ENCODE measurements at regions not wholly inside any gene's neighbourhood (a gene's known extent, or its start where the extent isn't known, plus 50 kb on each side); places are given as distances from the start of the nearest gene placed in this dataset.

DNA sequence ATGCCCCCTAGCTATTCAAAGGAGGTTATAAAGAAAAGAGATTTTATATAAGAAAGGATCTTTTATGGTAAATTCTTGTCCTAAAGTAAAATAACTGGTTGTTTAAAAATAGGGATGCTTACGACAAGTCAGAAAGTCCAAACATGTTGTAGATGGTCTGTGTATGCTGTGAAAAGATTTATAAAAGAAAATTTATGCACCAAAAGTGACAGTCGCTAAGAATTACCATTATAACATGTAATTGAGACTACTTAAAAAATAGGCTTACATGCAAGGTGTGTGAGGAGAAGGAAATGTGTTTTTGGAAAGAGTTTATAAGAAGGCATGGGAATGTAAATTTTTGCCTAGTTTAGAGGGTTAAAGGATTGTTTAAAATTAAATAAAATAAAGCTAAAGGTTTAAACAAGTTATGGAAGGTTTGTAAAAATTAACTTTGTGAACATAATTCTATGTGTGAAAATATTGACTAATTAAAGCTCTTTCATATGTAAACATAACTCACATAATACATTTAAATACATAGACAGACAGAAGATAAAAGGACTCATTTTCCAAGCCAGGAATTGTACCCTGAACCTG lies 118.5 kb downstream of the LYZL1 start:
- Histone ChIP-seq H3K9ac (ENCODE audit: low read length) (no peak overlapping the region), H3K9me3 (ENCODE audit: control insufficient read depth, low read length) (no peaks in the 10 kb centered on the region), H3K27me3 (replicated peaks; ENCODE audit: control insufficient read depth, insufficient read depth, low read length) (no peaks in the 10 kb centered on the region), H3K4me1 (ENCODE audit: control insufficient read depth, insufficient read depth, low read length) (peaks cover 21% of the 10 kb centered on the region), H3K36me3 (ENCODE audit: control insufficient read depth, insufficient read depth, low read length, severe bottlenecking) (no peaks in the 10 kb centered on the region), H3K4me3 (ENCODE audit: low read length) (no peak overlapping the region)
- no peak for DNase-seq (ENCODE audit: low read depth)

Data from adipocyte (in vitro differentiated cells).